Stimulated activated CD4-positive, alpha-beta T cell treated with anti-CD3 and anti-CD28 coated beads, Interleukin-4, amount 100 ng/mL, for 1 hour (primary cell): ENCODE measurements at regions not wholly inside any gene's neighbourhood (a gene's known extent, or its start where the extent isn't known, plus 50 kb on each side); places are given as distances from the start of the nearest gene placed in this dataset.

Experiments
- DNase-seq: peaks from one replicate; pipeline ENCODE4 v3.0.0-alpha.2; 2020

DNA sequence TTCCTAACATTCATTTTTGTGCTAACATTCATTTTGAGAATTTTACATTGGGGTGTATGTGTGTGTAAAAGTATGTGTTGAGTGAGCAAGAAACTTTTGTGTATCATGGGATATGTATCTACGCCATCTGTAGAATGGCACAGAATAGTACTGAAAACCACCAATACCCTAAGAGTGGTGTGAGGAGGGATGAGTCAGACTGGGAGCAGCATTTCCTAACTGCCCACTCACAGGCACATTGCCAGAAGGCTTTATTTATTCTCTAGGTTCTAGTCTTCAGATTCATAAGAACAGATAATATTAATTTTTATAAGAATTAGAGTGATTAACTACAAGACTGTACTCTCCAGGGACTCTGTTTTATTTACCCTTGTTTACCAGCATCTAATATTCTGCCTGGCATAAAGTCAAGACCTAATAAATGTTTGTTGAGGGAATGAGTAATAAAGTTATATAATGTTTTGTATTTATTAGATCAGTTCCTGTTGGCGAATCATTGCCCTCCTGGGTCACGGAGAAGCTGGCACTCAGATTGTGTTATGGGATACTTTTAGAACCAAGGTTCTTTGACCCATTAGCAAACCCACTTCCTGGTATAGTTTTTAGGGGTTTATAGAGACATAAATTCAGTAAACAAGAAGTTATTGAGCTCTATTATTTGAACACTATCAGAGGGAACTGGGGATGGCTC is 159.1 kb upstream of the PPP2R2B start:
- no peak for DNase-seq

DNA sequence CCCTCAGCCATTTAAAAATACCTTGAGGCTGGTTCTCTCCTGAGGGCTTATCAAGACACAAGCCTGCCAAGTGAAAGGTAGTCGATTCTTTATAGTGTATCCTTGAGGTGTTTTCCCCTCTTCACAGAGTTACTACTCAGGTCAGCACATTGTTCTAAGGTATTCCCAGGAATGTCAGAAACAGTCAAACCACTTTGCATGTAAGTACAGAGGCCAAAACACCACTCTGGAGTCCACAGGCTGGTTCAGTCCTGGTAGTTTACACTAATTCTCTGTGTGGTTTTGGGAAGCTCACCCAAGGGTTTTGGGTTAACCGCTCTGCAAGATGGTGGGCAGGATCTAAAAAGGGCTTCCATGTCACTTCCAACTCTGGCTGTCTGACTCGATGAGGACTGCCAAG is 162.3 kb upstream of the PPP2R2B start:
- DNase-seq = no peak

DNA sequence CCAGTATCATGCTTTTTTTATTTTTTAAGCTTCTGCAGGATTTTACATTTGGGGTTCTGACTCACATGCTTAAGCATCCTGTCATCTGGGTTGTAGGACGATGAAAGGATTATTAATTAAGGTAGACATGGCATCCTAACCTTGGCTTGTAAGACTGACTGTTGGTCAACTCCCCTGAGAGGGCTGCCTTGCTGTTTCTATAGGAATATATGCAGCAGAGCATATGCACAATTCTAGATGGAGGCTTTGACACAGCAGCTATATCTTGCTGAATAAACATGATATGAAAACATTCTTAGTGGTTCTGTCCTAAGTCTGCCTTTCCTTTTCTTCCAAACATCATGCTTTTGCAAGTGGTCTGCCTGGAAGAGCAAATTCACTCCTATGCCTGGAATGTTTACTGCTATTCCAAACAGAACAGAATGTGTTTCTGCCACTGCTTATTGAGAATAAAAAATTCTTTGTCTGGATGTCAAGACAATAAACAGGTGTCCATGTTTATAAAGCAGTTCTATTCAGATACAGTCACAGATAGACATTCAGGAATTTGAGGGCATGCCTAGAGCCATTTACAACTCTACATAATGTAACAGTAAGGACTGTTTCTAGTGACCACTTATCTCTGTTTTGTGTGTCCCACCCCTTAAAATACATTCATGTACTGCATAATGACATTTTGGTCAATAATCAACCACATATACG is 166.2 kb upstream of the PPP2R2B start:
- no peak for DNase-seq

DNA sequence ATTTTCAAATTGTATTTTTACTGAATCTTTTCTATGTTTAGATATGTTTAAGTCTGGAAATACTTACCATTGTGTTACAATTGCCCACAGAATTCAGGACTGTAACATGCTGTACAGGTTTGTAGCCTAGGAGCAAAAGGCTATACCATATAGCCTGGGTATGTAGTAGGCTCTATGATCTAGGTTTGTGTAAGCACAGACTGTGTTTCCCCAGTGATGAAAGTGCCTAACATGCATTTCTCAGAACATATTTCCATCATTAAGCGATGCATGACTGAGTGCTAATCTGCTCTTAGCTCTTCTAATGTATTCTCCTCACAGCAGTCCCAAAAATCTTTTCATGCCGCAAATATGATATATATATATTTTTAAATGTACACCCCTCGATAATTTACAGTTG is 166.7 kb upstream of the PPP2R2B start:
- DNase-seq = no peak

DNA sequence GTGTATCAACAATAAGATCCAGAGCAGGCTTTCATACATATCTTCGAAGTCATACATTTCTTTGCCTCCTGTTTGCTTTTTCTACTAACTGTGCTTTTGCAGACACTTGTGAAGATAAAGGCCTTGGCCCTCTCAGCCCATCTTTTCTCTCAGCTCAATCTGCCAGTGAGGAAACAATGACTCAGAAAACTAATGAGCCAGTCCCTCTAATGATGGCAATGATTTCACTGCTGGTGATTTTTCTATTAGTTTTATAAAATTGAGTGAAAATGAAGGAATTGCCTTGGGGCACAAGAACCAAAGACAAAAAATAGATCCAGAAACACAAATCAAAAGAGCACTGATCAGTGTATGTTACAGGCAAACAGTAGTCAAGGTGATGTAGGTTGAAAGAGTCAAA is 167.7 kb upstream of the PPP2R2B start:
- no peak for DNase-seq

DNA sequence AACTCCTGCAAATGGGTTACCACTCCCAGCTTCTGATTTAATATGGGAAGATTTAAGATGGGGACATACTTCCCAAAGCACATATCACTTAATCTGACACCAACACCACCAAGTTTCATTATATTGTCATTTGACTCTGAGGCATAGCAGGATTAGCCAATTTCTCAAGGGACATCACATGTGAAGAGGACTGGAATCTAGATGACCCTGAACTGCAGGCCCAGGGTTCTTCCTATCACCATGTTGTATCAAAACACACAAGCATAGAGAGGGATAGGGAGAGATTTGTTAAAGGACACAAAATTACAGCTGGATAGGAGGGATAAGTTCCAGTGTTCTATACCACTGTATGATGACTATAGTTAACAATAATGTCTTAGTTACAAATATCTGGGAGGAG is 168.3 kb upstream of the PPP2R2B start:
- no peak for DNase-seq

DNA sequence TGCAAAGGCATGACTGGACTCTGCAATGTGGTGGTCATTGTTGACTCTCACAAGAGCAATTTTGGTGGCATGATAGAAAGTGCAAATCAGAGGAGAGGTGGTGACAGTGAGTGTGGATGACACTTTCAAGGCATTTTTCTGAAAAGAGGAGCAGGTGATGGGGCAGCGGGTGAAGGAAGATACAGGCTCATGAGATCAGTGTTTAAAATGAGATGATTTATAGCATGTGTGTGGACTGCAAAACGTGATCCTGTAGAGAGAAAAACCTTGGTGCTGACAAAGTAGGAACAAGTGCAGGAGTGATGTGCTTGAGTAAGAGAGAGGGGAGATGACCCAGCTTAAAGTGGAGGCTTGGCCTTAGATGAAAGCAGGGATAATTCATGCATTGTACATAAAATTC is 171.2 kb upstream of the PPP2R2B start:
- DNase-seq = no peak

- no peak for DNase-seq
Observed at GRCh38 chr5:147050172-147050571, 171.6 kb upstream of the PPP2R2B start.

DNA sequence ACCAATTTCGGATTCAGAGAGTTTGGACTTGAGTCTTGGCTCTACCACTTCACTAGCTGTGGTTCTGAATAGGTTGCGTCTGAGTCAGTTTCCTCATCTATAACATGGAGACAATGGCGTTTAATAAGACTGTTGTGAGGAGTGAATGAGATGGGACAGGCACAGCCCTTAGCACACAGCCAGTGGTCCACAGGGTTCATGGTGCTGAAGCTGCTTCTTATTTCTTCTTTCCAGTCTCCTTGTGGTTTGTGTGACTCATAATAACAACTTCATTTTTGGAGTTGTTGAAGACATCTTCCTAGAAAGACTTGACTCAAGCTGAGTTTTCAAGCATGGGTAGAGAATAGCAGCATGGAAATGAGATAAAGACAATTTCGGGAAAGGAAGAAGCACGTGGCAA is 172.6 kb upstream of the PPP2R2B start:
- no peak for DNase-seq

DNA sequence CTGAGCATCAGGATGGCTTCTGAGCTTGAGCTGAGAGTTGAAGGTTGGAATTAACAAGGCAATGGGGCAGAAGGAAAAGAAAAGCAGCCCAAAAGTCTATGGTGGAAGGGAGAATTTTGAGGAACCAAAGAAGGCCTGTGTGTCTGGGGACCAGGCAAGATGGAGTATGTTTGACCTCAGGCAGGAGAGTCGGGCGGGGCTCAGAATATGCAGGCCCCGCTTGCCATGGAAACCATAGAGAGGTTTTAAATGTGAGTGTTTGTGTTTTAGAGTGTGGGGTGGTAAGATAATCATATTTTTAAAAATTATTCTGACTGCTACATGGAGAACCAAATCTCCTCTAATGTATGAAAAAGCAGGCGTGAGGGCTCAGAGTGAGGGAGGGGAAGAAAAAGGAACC is 174.0 kb upstream of the PPP2R2B start:
- no peak for DNase-seq

- DNase-seq = no peak
Observed at GRCh38 chr5:147055089-147055826, 176.7 kb upstream of the PPP2R2B start.

DNA sequence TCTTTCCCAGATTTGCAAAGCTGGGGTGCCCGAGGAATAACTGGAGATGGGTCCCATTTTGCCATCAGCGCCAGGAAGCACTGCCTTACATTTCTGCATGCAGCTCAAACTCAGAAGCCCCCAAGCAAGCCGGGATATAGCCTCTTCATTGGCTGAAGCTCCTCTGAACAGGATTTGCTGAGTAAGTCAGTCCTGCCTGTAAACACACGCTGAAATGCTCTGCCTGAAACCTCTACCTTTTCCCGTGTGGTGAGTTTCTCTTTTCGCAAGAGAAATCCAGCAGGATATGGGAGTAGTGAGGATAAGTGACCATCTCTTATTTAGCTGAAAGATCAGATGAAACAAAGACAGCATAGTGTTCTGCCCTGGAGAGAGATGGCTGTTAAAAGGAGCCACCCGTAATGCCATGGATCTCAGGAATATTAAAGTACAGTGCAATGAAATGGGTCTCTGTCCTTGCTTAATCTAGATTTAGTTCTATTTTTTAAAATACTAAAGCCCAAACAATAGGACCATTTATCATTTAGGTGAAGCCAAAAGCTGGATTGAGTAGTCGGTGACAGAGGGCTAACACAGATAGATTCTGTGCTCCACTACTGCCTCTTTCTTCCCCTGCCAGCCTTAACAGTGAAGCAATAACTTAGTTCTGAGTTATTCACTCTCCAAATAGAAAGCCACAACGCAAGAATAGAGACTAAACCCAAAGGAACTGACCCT is 177.5 kb upstream of the PPP2R2B start:
- no peak for DNase-seq

GRCh38 chr5:147057051-147057450 is 177.8 kb upstream of the STK32A start:
- no peak for DNase-seq

- no peak for DNase-seq
Observed at GRCh38 chr5:147061431-147061830, 173.4 kb upstream of the STK32A start.

DNA sequence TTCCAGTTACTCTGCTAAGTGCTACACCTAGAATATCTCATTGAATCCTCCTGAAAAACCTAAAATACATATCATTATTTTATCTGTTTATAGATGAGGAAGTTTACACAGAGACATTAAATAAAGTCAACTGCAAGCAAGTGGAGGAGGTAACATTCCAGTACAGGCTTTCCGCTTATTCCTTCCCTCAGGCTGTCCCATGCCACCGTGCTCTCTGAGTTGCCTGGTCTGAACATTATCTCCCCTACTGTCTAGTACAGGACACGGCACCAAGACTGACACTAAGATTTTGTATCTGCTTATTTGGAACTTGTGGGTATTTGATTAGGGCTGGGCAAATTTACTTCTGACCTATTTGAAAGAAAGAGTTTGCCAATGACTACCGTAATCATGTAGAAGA is 172.4 kb upstream of the STK32A start:
- no peak for DNase-seq

DNA sequence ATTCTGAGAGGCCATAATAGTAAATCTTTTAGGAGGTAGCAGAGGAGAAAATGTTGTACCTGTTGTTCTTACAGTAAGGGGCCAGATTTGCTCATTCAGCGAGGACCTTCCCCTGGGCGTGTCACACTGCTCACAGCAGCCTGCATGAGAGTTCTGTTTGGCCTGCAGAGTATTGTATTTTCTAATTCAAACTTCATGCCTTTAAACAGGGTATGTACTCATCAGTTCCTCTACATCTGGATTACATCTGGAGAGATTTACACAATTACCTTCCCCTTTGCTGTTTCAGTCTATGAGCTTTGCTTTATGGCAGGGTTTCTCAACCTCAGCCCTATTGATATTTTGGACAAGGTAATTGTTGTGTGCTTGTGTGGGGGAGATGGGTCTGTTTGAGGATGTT is 170.9 kb upstream of the STK32A start:
- DNase-seq = no peak

- DNase-seq = no peak
Observed at GRCh38 chr5:147065071-147065470, 169.8 kb upstream of the STK32A start.

GRCh38 chr5:147068998-147069397 is 165.8 kb upstream of the STK32A start:
- no peak for DNase-seq

DNA sequence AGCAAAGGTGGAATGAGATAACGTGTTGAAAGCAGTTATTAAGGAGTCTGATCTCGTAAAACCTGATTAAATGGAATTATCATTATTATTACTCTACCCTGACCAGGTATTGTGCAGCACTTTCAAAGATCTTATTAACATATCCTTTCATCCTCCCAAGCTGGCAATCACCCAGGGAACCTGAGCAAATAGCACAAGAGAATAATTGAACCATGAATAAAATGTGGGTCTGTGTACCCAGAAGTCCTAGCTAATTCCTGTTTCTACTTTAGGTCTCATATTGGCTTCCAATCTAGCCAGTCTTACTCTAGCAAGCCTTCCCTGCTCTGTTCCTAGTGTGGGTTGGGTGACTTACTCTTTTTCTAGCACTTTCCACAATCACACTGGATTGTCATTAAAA is 162.2 kb upstream of the STK32A start:
- DNase-seq = no peak

DNA sequence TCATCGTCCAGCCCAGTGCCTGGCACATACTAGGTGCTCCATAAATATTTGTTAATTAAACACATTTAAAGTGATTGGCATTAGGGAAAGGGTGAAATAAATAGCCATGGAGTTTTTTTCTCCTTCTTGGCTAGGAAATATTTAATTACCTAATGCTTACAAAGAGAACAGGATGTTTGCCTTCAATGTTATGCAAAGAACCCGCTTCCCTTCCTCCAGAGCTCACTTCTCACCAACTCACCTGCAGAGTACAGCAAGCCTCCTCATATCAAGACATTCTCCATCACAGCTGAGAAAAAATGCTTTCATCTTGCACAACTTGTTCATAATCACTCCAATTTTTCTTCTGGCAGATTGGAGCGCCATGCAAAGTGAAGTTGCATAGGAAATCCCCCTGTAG is 161.7 kb upstream of the STK32A start:
- DNase-seq = no peak

DNA sequence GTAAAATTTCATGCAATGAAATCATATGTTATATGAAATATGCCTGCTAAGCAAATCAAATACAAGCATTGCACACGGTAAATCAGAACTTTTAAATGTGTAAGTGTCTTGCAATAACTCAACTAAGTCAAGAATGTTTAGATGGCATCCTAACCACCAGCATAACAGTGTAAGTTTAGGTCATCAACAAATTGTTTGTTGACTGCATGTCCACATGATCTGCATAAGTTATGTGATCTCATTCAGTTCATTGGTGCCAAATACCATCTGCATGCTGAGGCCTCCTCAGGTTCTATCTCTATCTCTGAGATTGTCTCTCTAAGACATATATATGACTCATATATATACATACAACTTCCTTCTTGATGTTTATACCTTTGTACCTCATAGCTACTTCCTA is 159.6 kb upstream of the STK32A start:
- no peak for DNase-seq

- DNase-seq = no peak
Observed at GRCh38 chr5:147080391-147080790, 154.4 kb upstream of the STK32A start.

GRCh38 chr5:147081311-147081764 is 153.5 kb upstream of the STK32A start:
- DNase-seq = no peak
